ENCODE measurements at regions not wholly inside any gene's neighbourhood (a gene's known extent, or its start where the extent isn't known, plus 50 kb on each side); places are given as distances from the start of the nearest gene placed in this dataset.

GRCh38 chr1:104476126-104476525, 726.4 kb downstream of the AMY1C start:
- Histone ChIP-seq H3K4me3 (ENCODE audit: low read length) (no peak overlapping the region), H3K4me2 (ENCODE audit: low read depth, low read length) (no peak overlapping the region), H3F3A (ENCODE audit: insufficient read depth, low read length) (no peaks in the 10 kb centered on the region), H3K9ac (ENCODE audit: low read length) (no peak overlapping the region), H3K79me2 (ENCODE audit: low read length) (no peaks in the 10 kb centered on the region), H3K9me2 (replicated peaks; ENCODE audit: insufficient read depth, low read length) (no peaks in the 10 kb centered on the region), H3K4me1 (ENCODE audit: low read length) (no peaks in the 10 kb centered on the region), H3K9me3 (replicated peaks; ENCODE audit: insufficient read depth, low read length) (no peaks in the 10 kb centered on the region), H2AFZ (ENCODE audit: low read length) (no peak overlapping the region), H4K20me1 (ENCODE audit: insufficient read depth, low read length) (no peaks in the 10 kb centered on the region), H3K27me3 (replicated peaks; ENCODE audit: insufficient read depth, low read length) (no peaks in the 10 kb centered on the region), H3K36me3 (replicated peaks; ENCODE audit: insufficient read depth, low read length) (no peaks in the 10 kb centered on the region), H3K27ac (ENCODE audit: low read length) (no peak overlapping the region)
- DNase-seq, result no peak
- TF ChIP-seq CTCF (IDR thresholded peaks at IDR 0.05; ENCODE audit: low read length) (no peak), EZH2 (optimal IDR thresholded peaks at IDR 0.05; ENCODE audit: low read depth, low read length) (no peak), EZH2phosphoT487 (IDR thresholded peaks at IDR 0.05; ENCODE audit: low read length) (no peak)

- TF ChIP-seq EZH2phosphoT487 (IDR thresholded peaks at IDR 0.05; ENCODE audit: low read length) (no peak), EZH2 (optimal IDR thresholded peaks at IDR 0.05; ENCODE audit: low read depth, low read length) (no peak), CTCF (IDR thresholded peaks at IDR 0.05; ENCODE audit: low read length) (no peak)
- DNase-seq, result no peak
- Histone ChIP-seq H3K4me2 (ENCODE audit: low read depth, low read length) (no peak overlapping the region), H3K27me3 (replicated peaks; ENCODE audit: insufficient read depth, low read length) (no peaks in the 10 kb centered on the region), H3K4me1 (ENCODE audit: low read length) (no peaks in the 10 kb centered on the region), H2AFZ (ENCODE audit: low read length) (no peak overlapping the region), H4K20me1 (ENCODE audit: insufficient read depth, low read length) (no peaks in the 10 kb centered on the region), H3K4me3 (ENCODE audit: low read length) (no peak overlapping the region), H3K79me2 (ENCODE audit: low read length) (no peaks in the 10 kb centered on the region), H3K36me3 (replicated peaks; ENCODE audit: insufficient read depth, low read length) (no peaks in the 10 kb centered on the region), H3K27ac (ENCODE audit: low read length) (no peak overlapping the region), H3K9me2 (replicated peaks; ENCODE audit: insufficient read depth, low read length) (no peaks in the 10 kb centered on the region), H3K9me3 (replicated peaks; ENCODE audit: insufficient read depth, low read length) (no peaks in the 10 kb centered on the region), H3K9ac (ENCODE audit: low read length) (no peak overlapping the region), H3F3A (ENCODE audit: insufficient read depth, low read length) (no peaks in the 10 kb centered on the region)
Measured at GRCh38 chr1:104488296-104489015, 738.8 kb downstream of the AMY1C start.

- no peak overlapping the region for H3K9ac ChIP-seq (ENCODE audit: low read length)
- no peaks in the 10 kb centered on the region for H3K4me1 ChIP-seq (ENCODE audit: low read length)
- H3K9me2 ChIP-seq (replicated peaks; ENCODE audit: insufficient read depth, low read length), result no peaks in the 10 kb centered on the region
- H3K79me2 ChIP-seq (ENCODE audit: low read length), result no peaks in the 10 kb centered on the region
- H3K27me3 ChIP-seq (replicated peaks; ENCODE audit: insufficient read depth, low read length), result no peaks in the 10 kb centered on the region
- H3K36me3 ChIP-seq (replicated peaks; ENCODE audit: insufficient read depth, low read length), result no peaks in the 10 kb centered on the region
- no peak overlapping the region for H2AFZ ChIP-seq (ENCODE audit: low read length)
- H4K20me1 ChIP-seq (ENCODE audit: insufficient read depth, low read length), result no peaks in the 10 kb centered on the region
- TF ChIP-seq CTCF (IDR thresholded peaks at IDR 0.05; ENCODE audit: low read length) (no peak), EZH2 (optimal IDR thresholded peaks at IDR 0.05; ENCODE audit: low read depth, low read length) (no peak), EZH2phosphoT487 (IDR thresholded peaks at IDR 0.05; ENCODE audit: low read length) (no peak)
- H3K4me3 ChIP-seq (ENCODE audit: low read length), result no peak overlapping the region
- no peaks in the 10 kb centered on the region for H3K9me3 ChIP-seq (replicated peaks; ENCODE audit: insufficient read depth, low read length)
- H3K4me2 ChIP-seq (ENCODE audit: low read depth, low read length), result no peak overlapping the region
- H3K27ac ChIP-seq (ENCODE audit: low read length), result no peak overlapping the region
- no peak for DNase-seq
- no peaks in the 10 kb centered on the region for H3F3A ChIP-seq (ENCODE audit: insufficient read depth, low read length)
Measured at GRCh38 chr1:104526158-104526795, 776.6 kb downstream of the AMY1C start.

Data from MM.1S (cell line).